GM12878 (cell line): ENCODE measurements at regions not wholly inside any gene's neighbourhood (a gene's known extent, or its start where the extent isn't known, plus 50 kb on each side); places are given as distances from the start of the nearest gene placed in this dataset.

ENCODE experiments used
- ATAC-seq: fragments of 200-7000 bp; cut with Tn5 transposase; 3 replicates; pipeline ENCODE4 v1.9.1; 2020; ENCODE audit warnings: mild to moderate bottlenecking, moderate library complexity
- BruUV-seq: library from RNA; stranded (reverse); fragments of 400-500 nt; replicated peaks from 2 replicates; lab custom pipeline; 2021; lab: Mats Ljungman, UMichigan
- CTCF ChIA-PET: fragments of 300-600 bp; sonication (Branson Sonifier 250); formaldehyde crosslinking; extraction: SDS; loops from one replicate; lab custom pipeline; 2021; ENCODE audit warnings: inconsistent platforms; lab: Yijun Ruan, JAX
- POLR2A ChIA-PET: fragments of 350-600 bp; formaldehyde crosslinking; extraction: SDS; loops from one replicate; lab custom pipeline; 2021; ENCODE audit warnings: inconsistent platforms; lab: Charles Lee
- RAD21 ChIA-PET: fragments of 300-600 bp; sonication (Branson Sonifier 250); formaldehyde crosslinking; loops from one replicate; lab custom pipeline; 2023; ENCODE audit warnings: antibody characterized with exemption; ENCODE audit not compliant: unreplicated experiment; lab: Charles Lee
- SMC1A ChIA-PET: fragments of 300-600 bp; sonication (Branson Sonifier 250); formaldehyde crosslinking; loops from one replicate; lab custom pipeline; 2023; ENCODE audit not compliant: unreplicated experiment, uncharacterized antibody; lab: Charles Lee
- DNase-seq: peaks from one replicate; pipeline ENCODE4 v3.0.0-alpha.2; 2011; ENCODE audit warnings: low read depth, low spot score
- FAIRE-seq: peaks from 3 replicates; lab custom pipeline; 2011; peaks lifted over from hg19 to GRCh38; lab: Jason Lieb, UNC
- H2AFZ ChIP-seq: 2 replicates; pipeline ENCODE4 v1.6.0; 2011; ENCODE audit warnings: low read depth, low read length, control low read depth; ENCODE audit not compliant: control insufficient read depth
- H3K27ac ChIP-seq: 2 replicates; pipeline ENCODE4 v1.5.1; 2011; ENCODE audit warnings: control low read depth; ENCODE audit not compliant: control insufficient read depth, insufficient read depth
- H3K27me3 ChIP-seq, 2 experiments: replicated peaks in 1 of 2; 2 replicates each; pipeline versions ENCODE4 v1.6.0 to v1.6.1; 2011; ENCODE audit warnings: low read length in 1 of 2; ENCODE audit not compliant: control insufficient read depth in 2 of 2, insufficient read depth in 2 of 2
- H3K36me3 ChIP-seq, 2 experiments: 2 replicates each; pipeline ENCODE4 v1.5.1; 2011; ENCODE audit warnings: low read length in 1 of 2; ENCODE audit not compliant: control insufficient read depth in 2 of 2, insufficient read depth in 2 of 2
- H3K4me1 ChIP-seq: 2 replicates; pipeline ENCODE4 v1.6.1; 2011; ENCODE audit warnings: mild to moderate bottlenecking, low read length, moderate library complexity, mixed read lengths; ENCODE audit not compliant: control insufficient read depth, insufficient read depth
- H3K4me2 ChIP-seq: 2 replicates; pipeline ENCODE4 v1.6.0; 2011; ENCODE audit warnings: control low read depth; ENCODE audit not compliant: control insufficient read depth, insufficient read depth
- H3K4me3 ChIP-seq: fragments of 200-600 bp; sonication (generic); 2 replicates; pipeline ENCODE4 v1.5.1; 2016
- H3K79me2 ChIP-seq: 2 replicates; pipeline ENCODE4 v1.6.0; 2011; ENCODE audit warnings: low read length; ENCODE audit not compliant: control insufficient read depth, insufficient read depth
- H3K9ac ChIP-seq: 2 replicates; pipeline ENCODE4 v1.8.0; 2011; ENCODE audit warnings: low read length, control low read depth, mixed read lengths; ENCODE audit not compliant: control insufficient read depth, insufficient read depth
- H3K9me3 ChIP-seq: replicated peaks from 3 replicates; pipeline ENCODE4 v1.5.1; 2011; ENCODE audit warnings: mild to moderate bottlenecking, low read length; ENCODE audit not compliant: control insufficient read depth, insufficient read depth
- H4K20me1 ChIP-seq: 2 replicates; pipeline ENCODE4 v1.6.0; 2011; ENCODE audit not compliant: control insufficient read depth, insufficient read depth
- BHLHE40 ChIP-seq, 2 experiments: fragments of 450-650 bp in 1 of 2; IDR thresholded peaks; 2 replicates each; pipeline ENCODE4 v1.6.1; 2011 to 2017; ENCODE audit warnings: low read depth in 2 of 2, borderline replicate concordance in 1 of 2, improper control_type of control experiment in 1 of 2, low read length in 1 of 2, mild to moderate bottlenecking in 1 of 2
- CEBPB ChIP-seq, 2 experiments: fragments of 150-350 bp in 1 of 2; IDR thresholded peaks; 2 replicates each; pipeline ENCODE4 v1.6.1; 2012 to 2014; ENCODE audit warnings: low read depth in 2 of 2, low read length in 2 of 2, borderline replicate concordance in 1 of 2, inconsistent platforms in 1 of 2
- CREM ChIP-seq: IDR thresholded peaks from 2 replicates; pipeline ENCODE4 v1.6.1; 2014; ENCODE audit warnings: antibody characterized with exemption, low read depth
- EP300 ChIP-seq, 2 experiments: fragments of 150-350 bp in 1 of 2; IDR thresholded peaks; 2 replicates each; pipeline ENCODE4 v1.6.1; 2011 to 2012; ENCODE audit warnings: low read depth in 2 of 2, low read length in 2 of 2, borderline replicate concordance in 1 of 2, improper control_type of control experiment in 1 of 2, inconsistent platforms in 1 of 2; ENCODE audit not compliant: control insufficient read depth in 1 of 2
- FOXM1 ChIP-seq: IDR thresholded peaks from 2 replicates; pipeline ENCODE4 v1.6.1; 2012; ENCODE audit warnings: low read depth, mild to moderate bottlenecking, inconsistent platforms, low read length, moderate library complexity
- HCFC1 ChIP-seq: fragments of 150-350 bp; IDR thresholded peaks from 2 replicates; pipeline ENCODE4 v1.6.1; 2014; ENCODE audit warnings: low read length
- IKZF1 ChIP-seq: fragments of 450-650 bp; conservative IDR thresholded peaks from 2 replicates; pipeline ENCODE4 v1.6.1; 2017; ENCODE audit warnings: antibody characterized with exemption, mild to moderate bottlenecking
- IKZF2 ChIP-seq, 2 experiments: fragments of 450-650 bp; IDR thresholded peaks; 2 replicates each; pipeline ENCODE4 v1.6.1; 2017; ENCODE audit warnings: mild to moderate bottlenecking in 2 of 2, moderate library complexity in 2 of 2
- MEF2A ChIP-seq: IDR thresholded peaks from 2 replicates; pipeline ENCODE4 v1.6.1; 2011; ENCODE audit warnings: low read depth, mild to moderate bottlenecking, low read length, moderate library complexity; ENCODE audit not compliant: insufficient read depth
- NR2F1 ChIP-seq: fragments of 450-650 bp; conservative IDR thresholded peaks from 2 replicates; pipeline ENCODE4 v1.6.1; 2017; ENCODE audit warnings: mild to moderate bottlenecking
- POLR2AphosphoS5 ChIP-seq: IDR thresholded peaks from 2 replicates; pipeline ENCODE4 v1.6.1; 2011; ENCODE audit warnings: mild to moderate bottlenecking, low read length, inconsistent platforms
- RELA ChIP-seq: fragments of 450-650 bp; IDR thresholded peaks from 2 replicates; pipeline ENCODE4 v1.8.0; 2014; ENCODE audit warnings: borderline replicate concordance; ENCODE audit not compliant: partially characterized antibody
- SKIL ChIP-seq: fragments of 450-650 bp; IDR thresholded peaks from 2 replicates; pipeline ENCODE4 v1.6.1; 2017; ENCODE audit warnings: mild to moderate bottlenecking, low read depth, inconsistent platforms; ENCODE audit not compliant: poor library complexity, severe bottlenecking
- SMAD1 ChIP-seq: fragments of 450-650 bp; IDR thresholded peaks from 2 replicates; pipeline ENCODE4 v1.6.1; 2018; ENCODE audit warnings: mild to moderate bottlenecking, low read depth; ENCODE audit not compliant: partially characterized antibody
- SRF ChIP-seq, 2 experiments: IDR thresholded peaks; 2 replicates each; pipeline ENCODE4 v1.6.1; 2011; ENCODE audit warnings: low read depth in 2 of 2, low read length in 2 of 2, mild to moderate bottlenecking in 1 of 2, moderate library complexity in 1 of 2
- ZNF384 ChIP-seq: IDR thresholded peaks from 2 replicates; pipeline ENCODE4 v1.6.1; 2012; ENCODE audit warnings: low read depth, mild to moderate bottlenecking, low read length, improper control_type of control experiment, borderline replicate concordance
- ZNF687 ChIP-seq: fragments of 450-650 bp; IDR thresholded peaks from 2 replicates; pipeline ENCODE4 v1.6.1; 2017; ENCODE audit warnings: mild to moderate bottlenecking, moderate library complexity
- ZZZ3 ChIP-seq: IDR thresholded peaks from 2 replicates; pipeline ENCODE4 v1.6.1; 2011; ENCODE audit warnings: low read depth; ENCODE audit not compliant: control insufficient read depth, insufficient read length
- WGBS: methylation state at CpG from one replicate; pipeline ENCODE4 v1.1.6; 2016; ENCODE audit warnings: low lambda C conversion rate; ENCODE audit not compliant: insufficient replicate concordance, insufficient coverage; ENCODE audit errors: missing lambda C conversion rate; 5-methylcytosine and 5-hydroxymethylcytosine counted together
- in situ Hi-C: fragments of 300-500 bp; cut with MboI; formaldehyde crosslinking; loops from 9 replicates; pipeline ENCODE4 v1.14.3; 2018; ENCODE audit warnings: mixed read lengths
- intact Hi-C: fragments of 100-400 bp; cut with micrococcal nuclease; formaldehyde crosslinking; loops from one replicate; pipeline ENCODE4 v1.14.2; 2022; ENCODE audit not compliant: unreplicated experiment

DNA sequence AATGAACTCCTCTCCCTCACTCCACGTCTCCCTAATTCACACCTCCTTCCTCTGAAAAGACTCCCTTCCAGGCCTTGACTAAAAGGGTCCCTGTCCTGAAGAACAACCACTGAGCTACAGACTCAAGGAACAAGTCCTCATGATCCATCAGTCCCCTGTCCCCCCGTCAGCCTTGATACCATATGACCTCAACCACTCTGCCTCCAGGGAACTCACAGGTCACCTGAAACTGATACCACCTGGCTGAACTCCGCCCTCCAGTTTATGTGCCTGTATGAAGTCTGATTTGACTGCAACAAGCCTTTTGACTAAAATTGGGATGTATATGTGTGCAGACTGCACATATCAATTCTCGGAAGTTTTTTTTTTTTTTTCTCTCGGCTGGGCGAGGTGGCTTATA, 88.7 kb downstream of the UGCG start:
- peak overlapping the region; percentile 69 for H3K4me2 ChIP-seq
- POLR2A ChIA-PET, result interaction anchor here (0.7 to 13.2 kb wide), 18 partner anchors 9 to 88 kb away, joined by 3 to 158 read pairs (median 7); no protein-coding TSS in a partner anchor
- intact Hi-C loops (loop anchor here (1.0 to 10.0 kb wide), 4 partner anchors 43 to 221 kb away; partner anchors contain the start of gene UGCG), in situ Hi-C loops (no loop called here)
- H3K79me2 ChIP-seq, result no peaks in the 10 kb centered on the region
- SMC1A ChIA-PET, result interaction anchor here (0.6 to 14.9 kb wide), 23 partner anchors 8 to 151 kb away, joined by 3 to 313 read pairs (median 13); partner anchors contain the start of gene UGCG
- no peaks in the 10 kb centered on the region; the same call in 1 of the 3 replicates for H3K9me3 ChIP-seq
- peaks cover 64% of the 10 kb centered on the region for H3K4me1 ChIP-seq
- ATAC-seq (peak; percentile 66), DNase-seq (peak; percentile 85), FAIRE-seq (peak; percentile 44)
- no peaks in the 10 kb centered on the region for H4K20me1 ChIP-seq
- H3K36me3 ChIP-seq, result no peaks in the 10 kb centered on the region
- no TSS peak for BruUV-seq
- no peaks in the 10 kb centered on the region for H3K27me3 ChIP-seq
- WGBS, result 4% methylated on average over 5 of the region's 6 CpGs
- peak overlapping the region; percentile 46 for H2AFZ ChIP-seq
- H3K4me3 ChIP-seq, result no peak overlapping the region
- H3K9ac ChIP-seq, result peak overlapping the region; percentile 71
- CTCF ChIA-PET, result interaction anchor here (1.0 to 4.2 kb wide), 12 partner anchors 8 to 89 kb away, joined by 3 to 25 read pairs (median 10); partner anchors contain the start of gene UGCG
- peak overlapping the region; percentile 99 for H3K27ac ChIP-seq
- RAD21 ChIA-PET, result interaction anchor here (0.9 to 9.8 kb wide), 22 partner anchors 8 to 93 kb away, joined by 3 to 174 read pairs (median 14); partner anchors contain the start of gene UGCG
- no peak for TF ChIP-seq ZZZ3
- TF ChIP-seq SRF (IDR thresholded peaks at IDR 0.05; ENCODE audit: low read depth in 2 of 2, low read length in 2 of 2), result 0 out of 4 replicates have a peak, but pooled peaks of 1 of the 2 experiments have one; percentile 40
- peak; percentile 56 to 57; a peak in 2 of 4 replicates for TF ChIP-seq EP300 (IDR thresholded peaks at IDR 0.05; ENCODE audit: borderline replicate concordance in 1 of 2, control insufficient read depth in 1 of 2, low read depth in 2 of 2, low read length in 2 of 2)
- TF ChIP-seq POLR2AphosphoS5, result peak; percentile 39
- peak; percentile 59 for TF ChIP-seq CREM
- TF ChIP-seq BHLHE40 (IDR thresholded peaks at IDR 0.05; ENCODE audit: borderline replicate concordance in 1 of 2, low read depth in 2 of 2, low read length in 1 of 2), result peak in 1 of 2 experiments; percentile 47; a peak in 1 of 4 replicates
- TF ChIP-seq SMAD1, result no peak
- TF ChIP-seq FOXM1, result peak; percentile 66
- peak; percentile 43; the same call in 1 of the 2 replicates for TF ChIP-seq ZNF384
- TF ChIP-seq MEF2A, result 0 out of 2 replicates have a peak, but pooled peaks have one; percentile 44
- TF ChIP-seq NR2F1, result peak; percentile 61
- no peak for TF ChIP-seq CEBPB (IDR thresholded peaks at IDR 0.05; ENCODE audit: borderline replicate concordance in 1 of 2, low read depth in 2 of 2, low read length in 2 of 2)
- TF ChIP-seq RELA, result no peak
- peak; percentile 70 for TF ChIP-seq ZNF687
- peak; percentile 30 for TF ChIP-seq SKIL
- peak; percentile 66; the same call in 1 of the 2 replicates for TF ChIP-seq IKZF1
- TF ChIP-seq IKZF2 (IDR thresholded peaks at IDR 0.05), result peak; percentile 45 to 63; a peak in 3 of 4 replicates
- TF ChIP-seq HCFC1, result no peak
